ENCODE measurements at regions not wholly inside any gene's neighbourhood (a gene's known extent, or its start where the extent isn't known, plus 50 kb on each side); places are given as distances from the start of the nearest gene placed in this dataset.

DNA sequence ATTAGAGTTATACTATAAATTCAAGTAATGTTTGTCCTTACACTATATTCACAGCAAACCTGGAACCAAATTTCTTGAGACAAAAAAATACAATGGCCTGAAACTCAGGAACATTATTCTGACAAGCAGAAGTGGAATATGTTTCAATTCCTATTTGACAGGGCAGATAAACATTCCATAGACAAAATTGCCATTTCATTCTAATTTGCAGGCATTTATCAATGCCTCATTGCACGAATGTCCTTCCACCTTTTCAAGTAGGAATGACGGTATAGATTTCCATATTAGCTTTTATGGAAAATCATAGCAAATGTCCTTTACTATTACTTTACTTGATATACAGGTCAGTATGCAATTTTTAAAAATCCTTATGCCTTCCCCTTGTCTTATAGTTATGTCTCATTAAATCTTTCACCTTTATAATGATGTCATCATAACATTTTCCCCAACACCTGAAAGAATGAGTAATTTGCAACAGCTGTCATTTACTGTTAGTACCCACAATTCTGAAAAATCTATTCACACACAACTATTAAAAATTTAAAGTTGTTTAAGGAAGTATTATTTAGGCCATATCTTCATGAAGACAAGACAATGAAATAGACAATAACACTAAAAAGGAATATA lies 299.7 kb upstream of the SEMA3C start:
- Histone ChIP-seq H4K8ac (ENCODE audit: low read depth, low read length) (no peak overlapping the region), H3K9ac (ENCODE audit: low read depth, low read length, poor library complexity) (no peak overlapping the region), H3K23ac (ENCODE audit: low read depth, low read length, poor library complexity) (no peak overlapping the region), H3K36me3 (replicated peaks in 1 of 2; ENCODE audit: control insufficient read depth in 2 of 2, insufficient read depth in 2 of 2, low read length in 2 of 2) (no peaks in the 10 kb centered on the region), H2AFZ (ENCODE audit: low read length) (no peak overlapping the region), H3K4me1 (ENCODE audit: control insufficient read depth in 2 of 2, insufficient read depth in 1 of 2, low read depth in 1 of 2, low read length in 2 of 2) (no peaks in the 10 kb centered on the region), H2BK120ac (ENCODE audit: low read depth, low read length) (no peak overlapping the region), H2BK5ac (ENCODE audit: low read length) (no peak overlapping the region), H2BK12ac (ENCODE audit: low read length) (no peak overlapping the region), H3K9me3 (replicated peaks in 1 of 2; ENCODE audit: control insufficient read depth in 2 of 2, insufficient read depth in 1 of 2, low read depth in 1 of 2, low read length in 2 of 2) (peaks cover 0 to 4% of the 10 kb centered on the region in 2 donors), H4K91ac (ENCODE audit: low read depth, low read length, poor library complexity) (no peak overlapping the region), H3K18ac (ENCODE audit: low read length) (no peak overlapping the region), H3K27me3 (ENCODE audit: control insufficient read depth in 3 of 3, insufficient read depth in 3 of 3, low read depth in 1 of 3, low read length in 3 of 3) (no peaks in the 10 kb centered on the region), H3K4me3 (ENCODE audit: low read length in 2 of 2) (no peak overlapping the region), H3K4me2 (ENCODE audit: insufficient read depth, low read length, poor library complexity, severe bottlenecking) (no peak overlapping the region), H3K27ac (replicated peaks; ENCODE audit: low read length) (no peak overlapping the region), H2AK5ac (ENCODE audit: low read depth, low read length) (no peak overlapping the region), H3K79me1 (ENCODE audit: low read depth, low read length) (no peaks in the 10 kb centered on the region), H3K4ac (ENCODE audit: low read length) (no peak overlapping the region), H2BK15ac (ENCODE audit: low read length) (no peak overlapping the region), H3K14ac (ENCODE audit: low read length) (no peak overlapping the region)
- DNase-seq (ENCODE audit: low spot score) = no peak
- no CpG with 5 or more reads among the region's 2 CpGs for WGBS, 2 donors (ENCODE audit: extremely low coverage in 2 of 2, insufficient read length in 2 of 2, insufficient replicate concordance in 1 of 2)

- Histone ChIP-seq H3K4ac (ENCODE audit: low read length) (no peak overlapping the region), H3K27me3 (ENCODE audit: control insufficient read depth in 3 of 3, insufficient read depth in 3 of 3, low read depth in 1 of 3, low read length in 3 of 3) (no peaks in the 10 kb centered on the region), H2AK5ac (ENCODE audit: low read depth, low read length) (no peak overlapping the region), H2BK15ac (ENCODE audit: low read length) (no peak overlapping the region), H2BK12ac (ENCODE audit: low read length) (no peak overlapping the region), H2AFZ (ENCODE audit: low read length) (no peak overlapping the region), H3K4me2 (ENCODE audit: insufficient read depth, low read length, poor library complexity, severe bottlenecking) (no peak overlapping the region), H3K4me1 (ENCODE audit: control insufficient read depth in 2 of 2, insufficient read depth in 1 of 2, low read depth in 1 of 2, low read length in 2 of 2) (no peaks in the 10 kb centered on the region), H2BK120ac (ENCODE audit: low read depth, low read length) (no peak overlapping the region), H4K8ac (ENCODE audit: low read depth, low read length) (no peak overlapping the region), H3K79me1 (ENCODE audit: low read depth, low read length) (no peaks in the 10 kb centered on the region), H3K9me3 (replicated peaks in 1 of 2; ENCODE audit: control insufficient read depth in 2 of 2, insufficient read depth in 1 of 2, low read depth in 1 of 2, low read length in 2 of 2) (no peaks in the 10 kb centered on the region), H3K27ac (replicated peaks; ENCODE audit: low read length) (no peak overlapping the region), H4K91ac (ENCODE audit: low read depth, low read length, poor library complexity) (no peak overlapping the region), H3K36me3 (replicated peaks in 1 of 2; ENCODE audit: control insufficient read depth in 2 of 2, insufficient read depth in 2 of 2, low read length in 2 of 2) (no peaks in the 10 kb centered on the region), H3K23ac (ENCODE audit: low read depth, low read length, poor library complexity) (no peak overlapping the region), H3K9ac (ENCODE audit: low read depth, low read length, poor library complexity) (no peak overlapping the region), H3K18ac (ENCODE audit: low read length) (no peak overlapping the region), H3K4me3 (ENCODE audit: low read length in 2 of 2) (no peak overlapping the region), H3K14ac (ENCODE audit: low read length) (no peak overlapping the region), H2BK5ac (ENCODE audit: low read length) (no peak overlapping the region)
- no peak for DNase-seq (ENCODE audit: low spot score)
Measured at GRCh38 chr7:81213394-81213793, 294.5 kb upstream of the SEMA3C start.

DNA sequence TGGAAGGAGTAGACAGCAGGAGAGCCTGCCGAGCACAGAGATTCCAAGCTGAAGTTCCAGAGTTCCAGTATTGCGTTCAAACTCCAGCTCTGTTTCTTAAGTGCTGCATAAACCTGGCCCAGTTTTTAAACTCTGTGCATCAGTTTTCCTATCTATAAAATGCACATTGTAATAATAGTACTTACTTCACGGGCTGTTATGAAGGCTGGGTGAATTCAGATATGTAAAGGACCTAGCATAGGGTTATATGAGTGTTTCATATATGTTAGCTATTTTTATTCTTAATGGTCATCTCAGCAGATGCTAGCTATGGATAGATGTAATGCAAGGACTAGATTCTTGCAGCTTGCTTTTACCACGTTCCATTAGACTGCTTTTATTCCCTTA lies 293.1 kb upstream of the SEMA3C start:
- no peaks in the 10 kb centered on the region for H3K27me3 ChIP-seq (ENCODE audit: control insufficient read depth in 3 of 3, insufficient read depth in 3 of 3, low read depth in 1 of 3, low read length in 3 of 3)
- no peak overlapping the region for H2BK120ac ChIP-seq (ENCODE audit: low read depth, low read length)
- H3K18ac ChIP-seq (ENCODE audit: low read length) = no peak overlapping the region
- peak overlapping the region; percentile 1 for H2AFZ ChIP-seq (ENCODE audit: low read length)
- H3K36me3 ChIP-seq (replicated peaks in 1 of 2; ENCODE audit: control insufficient read depth in 2 of 2, insufficient read depth in 2 of 2, low read length in 2 of 2) = no peaks in the 10 kb centered on the region
- H3K4me1 ChIP-seq (ENCODE audit: control insufficient read depth in 2 of 2, insufficient read depth in 1 of 2, low read depth in 1 of 2, low read length in 2 of 2) = no peaks in the 10 kb centered on the region
- H3K14ac ChIP-seq (ENCODE audit: low read length) = no peak overlapping the region
- WGBS, 2 donors (ENCODE audit: extremely low coverage in 2 of 2, insufficient read length in 2 of 2, insufficient replicate concordance in 1 of 2) = no CpG with 5 or more reads among the region's 4 CpGs
- H2AK5ac ChIP-seq (ENCODE audit: low read depth, low read length) = no peak overlapping the region
- H3K4me3 ChIP-seq (ENCODE audit: low read length in 2 of 2) = no peak overlapping the region
- H3K27ac ChIP-seq (replicated peaks; ENCODE audit: low read length) = no peak overlapping the region
- no peak overlapping the region for H2BK5ac ChIP-seq (ENCODE audit: low read length)
- H4K91ac ChIP-seq (ENCODE audit: low read depth, low read length, poor library complexity) = no peak overlapping the region
- no peak overlapping the region for H4K8ac ChIP-seq (ENCODE audit: low read depth, low read length)
- no peak overlapping the region for H3K9ac ChIP-seq (ENCODE audit: low read depth, low read length, poor library complexity)
- H2BK15ac ChIP-seq (ENCODE audit: low read length) = no peak overlapping the region
- no peak overlapping the region for H3K23ac ChIP-seq (ENCODE audit: low read depth, low read length, poor library complexity)
- no peaks in the 10 kb centered on the region for H3K79me1 ChIP-seq (ENCODE audit: low read depth, low read length)
- H3K4me2 ChIP-seq (ENCODE audit: insufficient read depth, low read length, poor library complexity, severe bottlenecking) = no peak overlapping the region
- H3K9me3 ChIP-seq (replicated peaks in 1 of 2; ENCODE audit: control insufficient read depth in 2 of 2, insufficient read depth in 1 of 2, low read depth in 1 of 2, low read length in 2 of 2) = no peaks in the 10 kb centered on the region
- H3K4ac ChIP-seq (ENCODE audit: low read length) = no peak overlapping the region
- DNase-seq (ENCODE audit: low spot score) = no peak
- H2BK12ac ChIP-seq (ENCODE audit: low read length) = no peak overlapping the region

DNA sequence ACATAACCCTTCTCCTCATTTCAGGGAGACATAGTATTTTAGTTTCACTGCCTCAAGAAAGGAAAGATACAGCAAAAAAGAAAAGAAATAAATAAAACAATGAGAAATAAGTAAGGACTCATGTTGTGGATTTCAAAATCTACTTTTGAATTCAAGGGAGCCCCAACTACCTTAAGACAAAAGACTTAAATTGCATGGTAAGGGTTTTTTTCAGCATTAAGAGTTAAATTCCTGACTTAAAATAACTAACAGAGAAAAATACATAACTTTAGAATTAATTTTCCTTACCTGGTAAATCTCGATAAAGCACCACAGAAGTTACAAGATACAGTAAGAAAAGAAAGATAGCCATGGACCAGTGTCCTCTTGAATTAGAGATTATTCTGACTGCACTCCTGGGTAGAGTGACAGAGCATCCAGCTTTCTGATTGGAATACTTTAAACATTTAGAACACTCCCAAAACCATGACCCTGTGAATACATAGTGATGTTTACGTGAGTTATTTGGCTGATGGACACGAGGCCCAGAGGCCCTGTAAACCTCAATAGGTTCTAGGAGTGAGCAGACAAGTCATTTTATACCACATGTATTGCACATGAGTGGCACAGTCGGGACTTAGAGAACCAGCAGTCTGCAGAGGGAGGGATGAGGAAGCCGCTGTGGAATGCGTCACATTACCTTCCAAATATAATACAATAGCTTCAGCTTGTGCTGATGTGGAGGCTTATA lies 292.5 kb upstream of the SEMA3C start:
- Histone ChIP-seq H2BK12ac (ENCODE audit: low read length) (no peak overlapping the region), H2AK5ac (ENCODE audit: low read depth, low read length) (no peak overlapping the region), H3K4me1 (ENCODE audit: control insufficient read depth in 2 of 2, insufficient read depth in 1 of 2, low read depth in 1 of 2, low read length in 2 of 2) (no peaks in the 10 kb centered on the region), H3K4ac (ENCODE audit: low read length) (no peak overlapping the region), H2BK120ac (ENCODE audit: low read depth, low read length) (no peak overlapping the region), H3K9me3 (replicated peaks in 1 of 2; ENCODE audit: control insufficient read depth in 2 of 2, insufficient read depth in 1 of 2, low read depth in 1 of 2, low read length in 2 of 2) (no peaks in the 10 kb centered on the region), H2BK5ac (ENCODE audit: low read length) (no peak overlapping the region), H3K27ac (replicated peaks; ENCODE audit: low read length) (no peak overlapping the region), H2AFZ (ENCODE audit: low read length) (peak overlapping the region; percentile 1), H4K91ac (ENCODE audit: low read depth, low read length, poor library complexity) (no peak overlapping the region), H3K23ac (ENCODE audit: low read depth, low read length, poor library complexity) (no peak overlapping the region), H3K4me2 (ENCODE audit: insufficient read depth, low read length, poor library complexity, severe bottlenecking) (no peak overlapping the region), H4K8ac (ENCODE audit: low read depth, low read length) (no peak overlapping the region), H3K27me3 (ENCODE audit: control insufficient read depth in 3 of 3, insufficient read depth in 3 of 3, low read depth in 1 of 3, low read length in 3 of 3) (no peaks in the 10 kb centered on the region), H3K9ac (ENCODE audit: low read depth, low read length, poor library complexity) (no peak overlapping the region), H2BK15ac (ENCODE audit: low read length) (no peak overlapping the region), H3K79me1 (ENCODE audit: low read depth, low read length) (no peaks in the 10 kb centered on the region), H3K4me3 (ENCODE audit: low read length in 2 of 2) (no peak overlapping the region), H3K14ac (ENCODE audit: low read length) (no peak overlapping the region), H3K18ac (ENCODE audit: low read length) (no peak overlapping the region), H3K36me3 (replicated peaks in 1 of 2; ENCODE audit: control insufficient read depth in 2 of 2, insufficient read depth in 2 of 2, low read length in 2 of 2) (no peaks in the 10 kb centered on the region)
- DNase-seq (ENCODE audit: low spot score) = no peak
- WGBS, 2 donors (ENCODE audit: extremely low coverage in 2 of 2, insufficient read length in 2 of 2, insufficient replicate concordance in 1 of 2) = no CpG with 5 or more reads among the region's 6 CpGs

Measured in neuronal stem cell (in vitro differentiated cells).